H1 (cell line): ENCODE measurements at regions not wholly inside any gene's neighbourhood (a gene's known extent, or its start where the extent isn't known, plus 50 kb on each side); places are given as distances from the start of the nearest gene placed in this dataset.

Experiments
- BACH1 ChIP-seq: IDR thresholded peaks from 2 replicates; pipeline ENCODE4 v1.6.1; 2012; ENCODE audit warnings: low read length, improper control_type of control experiment
- NRF1 ChIP-seq: IDR thresholded peaks from 2 replicates; pipeline ENCODE4 v1.6.1; 2011; ENCODE audit warnings: mild to moderate bottlenecking, low read depth, low read length, improper control_type of control experiment
- POLR2A ChIP-seq, 2 experiments: IDR thresholded peaks; 1 replicate in 1 of 2; 2 replicates in 1 of 2; pipeline ENCODE4 v1.6.1; 2011; ENCODE audit warnings: low read depth in 2 of 2, low read length in 2 of 2, mild to moderate bottlenecking in 2 of 2; ENCODE audit errors: control extremely low read depth in 1 of 2
- RBBP5 ChIP-seq: IDR thresholded peaks from 2 replicates; pipeline ENCODE4 v1.7.1; 2012; ENCODE audit warnings: low read depth, mild to moderate bottlenecking, inconsistent platforms, low read length, moderate library complexity, borderline replicate concordance
- TF ChIP-seq, protein P1 (sequence below), 3 experiments: IDR thresholded peaks; 1 replicate in 2 of 3; 2 replicates in 1 of 3; pipeline versions ENCODE4 v1.5.1 to v1.6.1; 2011; ENCODE audit warnings: low read length in 3 of 3, mild to moderate bottlenecking in 3 of 3, inconsistent platforms in 2 of 3, low read depth in 1 of 3, moderate library complexity in 1 of 3; ENCODE audit not compliant: insufficient read depth in 1 of 3; ENCODE audit errors: control extremely low read depth in 1 of 3

DNA sequence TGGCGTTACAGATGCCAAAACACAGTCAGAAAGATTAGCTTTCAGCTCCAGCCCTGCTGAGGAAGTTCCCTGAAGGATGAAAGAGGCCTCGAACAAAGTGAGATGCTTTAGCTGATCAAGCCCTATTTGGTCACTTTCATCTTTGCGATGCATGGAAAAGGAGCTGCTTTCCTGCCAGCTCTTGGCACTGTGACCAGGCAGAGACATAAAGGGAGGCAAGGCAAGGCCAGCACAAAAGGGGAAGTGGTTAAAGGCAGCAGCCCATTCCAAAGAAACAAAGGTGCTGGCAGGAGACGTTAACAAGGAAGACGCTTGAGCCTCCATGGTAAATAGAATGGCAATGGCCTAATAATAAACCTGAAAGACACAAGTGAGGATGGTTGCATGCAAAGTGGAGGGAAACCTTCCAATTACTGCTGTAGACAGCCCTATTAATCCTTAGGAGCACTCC is 617.1 kb upstream of the INTU start:
- TF ChIP-seq NRF1 = no peak
- no peak for TF ChIP-seq BACH1
- no peak for TF ChIP-seq RBBP5
- no peak for TF ChIP-seq POLR2A (IDR thresholded peaks at IDR 0.05; ENCODE audit: control extremely low read depth in 1 of 2, low read depth in 2 of 2, low read length in 2 of 2)
- TF ChIP-seq, protein P1, sequence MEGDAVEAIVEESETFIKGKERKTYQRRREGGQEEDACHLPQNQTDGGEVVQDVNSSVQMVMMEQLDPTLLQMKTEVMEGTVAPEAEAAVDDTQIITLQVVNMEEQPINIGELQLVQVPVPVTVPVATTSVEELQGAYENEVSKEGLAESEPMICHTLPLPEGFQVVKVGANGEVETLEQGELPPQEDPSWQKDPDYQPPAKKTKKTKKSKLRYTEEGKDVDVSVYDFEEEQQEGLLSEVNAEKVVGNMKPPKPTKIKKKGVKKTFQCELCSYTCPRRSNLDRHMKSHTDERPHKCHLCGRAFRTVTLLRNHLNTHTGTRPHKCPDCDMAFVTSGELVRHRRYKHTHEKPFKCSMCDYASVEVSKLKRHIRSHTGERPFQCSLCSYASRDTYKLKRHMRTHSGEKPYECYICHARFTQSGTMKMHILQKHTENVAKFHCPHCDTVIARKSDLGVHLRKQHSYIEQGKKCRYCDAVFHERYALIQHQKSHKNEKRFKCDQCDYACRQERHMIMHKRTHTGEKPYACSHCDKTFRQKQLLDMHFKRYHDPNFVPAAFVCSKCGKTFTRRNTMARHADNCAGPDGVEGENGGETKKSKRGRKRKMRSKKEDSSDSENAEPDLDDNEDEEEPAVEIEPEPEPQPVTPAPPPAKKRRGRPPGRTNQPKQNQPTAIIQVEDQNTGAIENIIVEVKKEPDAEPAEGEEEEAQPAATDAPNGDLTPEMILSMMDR (IDR thresholded peaks at IDR 0.05; ENCODE audit: control extremely low read depth in 1 of 3, insufficient read depth in 1 of 3, low read depth in 1 of 3, low read length in 3 of 3) = no peak
